ENCODE measurements at regions not wholly inside any gene's neighbourhood (a gene's known extent, or its start where the extent isn't known, plus 50 kb on each side); places are given as distances from the start of the nearest gene placed in this dataset.

- intact Hi-C loops (cut with micrococcal nuclease): no loop called here
- CTCF ChIA-PET (ENCODE audit: low intra/inter-chr PET ratio): no interaction called here
- ATAC-seq (no peak), FAIRE-seq (no peak), DNase-seq (ENCODE audit: extremely low read depth in 1 of 4, low spot score in 3 of 4) (no peak)
- in situ Hi-C loops (cut with MboI): no loop called here
- Histone ChIP-seq H2AFZ (ENCODE audit: low read depth, low read length) (no peak overlapping the region), H3K4me3 (no peak overlapping the region), H3K9me3 (replicated peaks; ENCODE audit: control insufficient read depth, insufficient read depth, low read depth, low read length) (peaks cover 2% of the 10 kb centered on the region; the same call in 1 of the 2 replicates), H3K27ac (ENCODE audit: extremely low read depth, low read depth, low read length) (no peak overlapping the region), H4K20me1 (replicated peaks; ENCODE audit: control insufficient read depth, insufficient read depth, low read length) (no peaks in the 10 kb centered on the region), H3K4me1 (replicated peaks in 1 of 2; ENCODE audit: control insufficient read depth in 2 of 2, insufficient read depth in 2 of 2, low read length in 2 of 2) (no peaks in the 10 kb centered on the region), H3K9ac (ENCODE audit: insufficient read depth in 1 of 2, low read depth in 2 of 2, low read length in 2 of 2) (no peak overlapping the region), H3K27me3 (ENCODE audit: control insufficient read depth in 2 of 2, insufficient read depth in 2 of 2, low read length in 2 of 2) (no peaks in the 10 kb centered on the region), H3K79me2 (ENCODE audit: control insufficient read depth, insufficient read depth, low read length) (no peaks in the 10 kb centered on the region), H3K36me3 (ENCODE audit: control insufficient read depth, insufficient read depth, low read length) (no peaks in the 10 kb centered on the region), H3K9me1 (ENCODE audit: control insufficient read depth, insufficient read depth, low read length) (no peaks in the 10 kb centered on the region), H3K4me2 (ENCODE audit: insufficient read depth, low read length) (no peak overlapping the region)
- WGBS (ENCODE audit: insufficient coverage, low coverage, missing lambda C conversion rate): 0% methylated on average over 4 of the region's 4 CpGs
- BruUV-seq (replicated peaks): no TSS peak
- POLR2A ChIA-PET: no interaction called here
- TF ChIP-seq RHOXF2B (CRISPR knock-in tag; conservative IDR thresholded peaks at IDR 0.05) (no peak), PHTF2 (CRISPR knock-in tag; IDR thresholded peaks at IDR 0.05) (no peak), MEIS2 (IDR thresholded peaks at IDR 0.05; ENCODE audit: partially characterized antibody) (no peak), BRD9 (IDR thresholded peaks at IDR 0.05; ENCODE audit: low read depth, partially characterized antibody) (no peak), HSF4 (CRISPR knock-in tag; IDR thresholded peaks at IDR 0.05; ENCODE audit: borderline replicate concordance) (no peak), RFX7 (CRISPR knock-in tag; IDR thresholded peaks at IDR 0.05) (no peak), RBM17 (IDR thresholded peaks at IDR 0.05; ENCODE audit: borderline replicate concordance, low read depth, low read length) (no peak), HDAC6 (IDR thresholded peaks at IDR 0.05; ENCODE audit: low read depth, low read length) (no peak), CEBPZ (IDR thresholded peaks at IDR 0.05; ENCODE audit: borderline replicate concordance, low read depth, low read length) (no peak), TCF15 (CRISPR knock-in tag; IDR thresholded peaks at IDR 0.05) (no peak), ZNF77 (CRISPR knock-in tag; IDR thresholded peaks at IDR 0.05) (no peak), ZNF274 (IDR thresholded peaks at IDR 0.05; ENCODE audit: borderline replicate concordance, low read depth, low read length) (no peak), SRSF9 (IDR thresholded peaks at IDR 0.05; ENCODE audit: borderline replicate concordance, low read depth, low read length) (no peak)
- TF ChIP-seq, protein P1, sequence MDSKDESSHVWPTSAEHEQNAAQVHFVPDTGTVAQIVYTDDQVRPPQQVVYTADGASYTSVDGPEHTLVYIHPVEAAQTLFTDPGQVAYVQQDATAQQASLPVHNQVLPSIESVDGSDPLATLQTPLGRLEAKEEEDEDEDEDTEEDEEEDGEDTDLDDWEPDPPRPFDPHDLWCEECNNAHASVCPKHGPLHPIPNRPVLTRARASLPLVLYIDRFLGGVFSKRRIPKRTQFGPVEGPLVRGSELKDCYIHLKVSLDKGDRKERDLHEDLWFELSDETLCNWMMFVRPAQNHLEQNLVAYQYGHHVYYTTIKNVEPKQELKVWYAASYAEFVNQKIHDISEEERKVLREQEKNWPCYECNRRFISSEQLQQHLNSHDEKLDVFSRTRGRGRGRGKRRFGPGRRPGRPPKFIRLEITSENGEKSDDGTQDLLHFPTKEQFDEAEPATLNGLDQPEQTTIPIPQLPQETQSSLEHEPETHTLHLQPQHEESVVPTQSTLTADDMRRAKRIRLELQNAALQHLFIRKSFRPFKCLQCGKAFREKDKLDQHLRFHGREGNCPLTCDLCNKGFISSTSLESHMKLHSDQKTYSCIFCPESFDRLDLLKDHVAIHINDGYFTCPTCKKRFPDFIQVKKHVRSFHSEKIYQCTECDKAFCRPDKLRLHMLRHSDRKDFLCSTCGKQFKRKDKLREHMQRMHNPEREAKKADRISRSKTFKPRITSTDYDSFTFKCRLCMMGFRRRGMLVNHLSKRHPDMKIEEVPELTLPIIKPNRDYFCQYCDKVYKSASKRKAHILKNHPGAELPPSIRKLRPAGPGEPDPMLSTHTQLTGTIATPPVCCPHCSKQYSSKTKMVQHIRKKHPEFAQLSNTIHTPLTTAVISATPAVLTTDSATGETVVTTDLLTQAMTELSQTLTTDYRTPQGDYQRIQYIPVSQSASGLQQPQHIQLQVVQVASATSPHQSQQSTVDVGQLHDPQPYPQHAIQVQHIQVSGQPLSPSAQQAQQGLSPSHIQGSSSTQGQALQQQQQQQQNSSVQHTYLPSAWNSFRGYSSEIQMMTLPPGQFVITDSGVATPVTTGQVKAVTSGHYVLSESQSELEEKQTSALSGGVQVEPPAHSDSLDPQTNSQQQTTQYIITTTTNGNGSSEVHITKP (IDR thresholded peaks at IDR 0.05; ENCODE audit: partially characterized antibody): no peak
- TF ChIP-seq, protein P2, sequence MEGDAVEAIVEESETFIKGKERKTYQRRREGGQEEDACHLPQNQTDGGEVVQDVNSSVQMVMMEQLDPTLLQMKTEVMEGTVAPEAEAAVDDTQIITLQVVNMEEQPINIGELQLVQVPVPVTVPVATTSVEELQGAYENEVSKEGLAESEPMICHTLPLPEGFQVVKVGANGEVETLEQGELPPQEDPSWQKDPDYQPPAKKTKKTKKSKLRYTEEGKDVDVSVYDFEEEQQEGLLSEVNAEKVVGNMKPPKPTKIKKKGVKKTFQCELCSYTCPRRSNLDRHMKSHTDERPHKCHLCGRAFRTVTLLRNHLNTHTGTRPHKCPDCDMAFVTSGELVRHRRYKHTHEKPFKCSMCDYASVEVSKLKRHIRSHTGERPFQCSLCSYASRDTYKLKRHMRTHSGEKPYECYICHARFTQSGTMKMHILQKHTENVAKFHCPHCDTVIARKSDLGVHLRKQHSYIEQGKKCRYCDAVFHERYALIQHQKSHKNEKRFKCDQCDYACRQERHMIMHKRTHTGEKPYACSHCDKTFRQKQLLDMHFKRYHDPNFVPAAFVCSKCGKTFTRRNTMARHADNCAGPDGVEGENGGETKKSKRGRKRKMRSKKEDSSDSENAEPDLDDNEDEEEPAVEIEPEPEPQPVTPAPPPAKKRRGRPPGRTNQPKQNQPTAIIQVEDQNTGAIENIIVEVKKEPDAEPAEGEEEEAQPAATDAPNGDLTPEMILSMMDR (IDR thresholded peaks at IDR 0.05 in 2 of 3, conservative IDR thresholded peaks at IDR 0.05 in 1 of 3; ENCODE audit: insufficient read depth in 2 of 3, low read depth in 1 of 3, low read length in 3 of 3): no peak
These were observed 376.4 kb upstream of the KCNN2 start for GRCh38 chr5:113985505-113985904.
